CD4-positive, alpha-beta memory T cell (primary cell): ENCODE measurements at regions not wholly inside any gene's neighbourhood (a gene's known extent, or its start where the extent isn't known, plus 50 kb on each side); places are given as distances from the start of the nearest gene placed in this dataset.

Source experiments
- CTCF ChIA-PET: fragments of 350-600 bp; sonication (Branson Sonifier 250); formaldehyde crosslinking; loops from one replicate; lab custom pipeline; 2021; ENCODE audit warnings: inconsistent platforms; ENCODE audit not compliant: partially characterized antibody; lab: Charles Lee
- POLR2A ChIA-PET: fragments of 350-600 bp; sonication (Branson Sonifier 250); formaldehyde crosslinking; loops from one replicate; lab custom pipeline; 2021; ENCODE audit not compliant: partially characterized antibody; lab: Charles Lee
- DNase-seq, 5 donors: peaks; one replicate each; pipeline versions ENCODE4 v3.0.0 to v3.0.0-alpha.2; 2020 to 2022; ENCODE audit warnings: mixed read lengths in 1 of 5
- H3K27ac ChIP-seq: one replicate; pipeline ENCODE4 v1.7.0; 2013; ENCODE audit warnings: low read depth, low read length
- H3K27me3 ChIP-seq: 2 replicates; pipeline ENCODE4 v1.7.0; 2013; ENCODE audit warnings: mild to moderate bottlenecking, low read length, moderate library complexity; ENCODE audit not compliant: insufficient read depth
- H3K36me3 ChIP-seq: 2 replicates; pipeline ENCODE4 v1.7.0; 2013; ENCODE audit warnings: mild to moderate bottlenecking, low read length, moderate library complexity; ENCODE audit not compliant: insufficient read depth
- H3K4me1 ChIP-seq: 2 replicates; pipeline ENCODE4 v1.7.0; 2013; ENCODE audit warnings: mild to moderate bottlenecking, low read length, moderate library complexity; ENCODE audit not compliant: insufficient read depth
- H3K4me3 ChIP-seq, 2 donors: one replicate each; pipeline ENCODE4 v1.7.0; 2013; ENCODE audit warnings: low read length in 2 of 2, mild to moderate bottlenecking in 1 of 2
- H3K9me3 ChIP-seq, 2 donors: one replicate each; pipeline ENCODE4 v1.7.0; 2013; ENCODE audit warnings: low read length in 2 of 2, control low read depth in 1 of 2; ENCODE audit not compliant: control insufficient read depth in 1 of 2
- H3K27ac Mint-ChIP-seq, 7 donors: one replicate each; pipeline ENCODE4 v1.8.0; 2020 to 2021; ENCODE audit warnings: mixed read lengths in 7 of 7, mild to moderate bottlenecking in 6 of 7, inconsistent platforms in 3 of 7, moderate library complexity in 3 of 7
- H3K27me3 Mint-ChIP-seq, 2 donors: one replicate each; pipeline ENCODE4 v1.8.0; 2020 to 2021; ENCODE audit warnings: mixed read lengths in 2 of 2
- H3K36me3 Mint-ChIP-seq, 2 donors: one replicate each; pipeline ENCODE4 v1.8.0; 2020 to 2021; ENCODE audit warnings: mixed read lengths in 2 of 2, inconsistent platforms in 1 of 2, mild to moderate bottlenecking in 1 of 2
- H3K4me1 Mint-ChIP-seq, 4 donors: one replicate each; pipeline ENCODE4 v1.8.0; 2020 to 2021; ENCODE audit warnings: mixed read lengths in 4 of 4, mild to moderate bottlenecking in 1 of 4
- H3K4me3 Mint-ChIP-seq, 8 donors: one replicate each; pipeline ENCODE4 v1.8.0; 2020 to 2021; ENCODE audit warnings: mixed read lengths in 8 of 8, mild to moderate bottlenecking in 7 of 8, moderate library complexity in 6 of 8, inconsistent platforms in 3 of 8
- H3K9me3 Mint-ChIP-seq, 8 donors: one replicate each; pipeline ENCODE4 v1.8.0; 2020 to 2021; ENCODE audit warnings: mixed read lengths in 8 of 8, mild to moderate bottlenecking in 5 of 8, inconsistent platforms in 3 of 8, moderate library complexity in 1 of 8
- intact Hi-C: fragments of 100-400 bp; cut with micrococcal nuclease; formaldehyde crosslinking; loops from one replicate; pipeline ENCODE4 v1.15.1; 2023

- H3K36me3 Mint-ChIP-seq = no peaks in the 10 kb centered on the region
- peaks cover 5 to 13% (median 7%) of the 10 kb centered on the region in 4 donors for H3K4me1 Mint-ChIP-seq
- no peak overlapping the region for H3K27ac Mint-ChIP-seq
- POLR2A ChIA-PET = no interaction called here
- Histone ChIP-seq H3K27ac (no peak overlapping the region), H3K27me3 (no peaks in the 10 kb centered on the region), H3K4me3 (no peak overlapping the region), H3K36me3 (no peaks in the 10 kb centered on the region), H3K4me1 (peaks cover 9% of the 10 kb centered on the region), H3K9me3 (no peaks in the 10 kb centered on the region)
- intact Hi-C loops = no loop called here
- CTCF ChIA-PET = no interaction called here
- no peak for DNase-seq
- H3K4me3 Mint-ChIP-seq = no peak overlapping the region
- no peaks in the 10 kb centered on the region for H3K9me3 Mint-ChIP-seq
- H3K27me3 Mint-ChIP-seq = no peaks in the 10 kb centered on the region
Observed at GRCh38 chr10:88033793-88034192, 170.4 kb downstream of the PTEN start.

GRCh38 chr10:88036126-88036525 lies 172.7 kb downstream of the PTEN start:
- Mint-ChIP-seq H3K4me3 (no peak overlapping the region), H3K27me3 (no peaks in the 10 kb centered on the region), H3K9me3 (no peaks in the 10 kb centered on the region), H3K4me1 (peaks cover 4 to 9% (median 6%) of the 10 kb centered on the region in 4 donors), H3K36me3 (no peaks in the 10 kb centered on the region), H3K27ac (no peak overlapping the region)
- no peak overlapping the region for H3K27ac ChIP-seq
- no peak for DNase-seq
- intact Hi-C loops = no loop called here
- H3K9me3 ChIP-seq = no peaks in the 10 kb centered on the region
- H3K36me3 ChIP-seq = no peaks in the 10 kb centered on the region
- CTCF ChIA-PET = no interaction called here
- no peak overlapping the region for H3K4me3 ChIP-seq
- H3K4me1 ChIP-seq = peaks cover 5% of the 10 kb centered on the region
- H3K27me3 ChIP-seq = no peaks in the 10 kb centered on the region
- POLR2A ChIA-PET = interaction anchor here (1.1 kb wide), 1 partner anchor 172 kb away, joined by 3 read pairs; no protein-coding TSS in a partner anchor

GRCh38 chr10:88037623-88038022 lies 174.2 kb downstream of the PTEN start:
- DNase-seq = no peak
- no peak overlapping the region for H3K4me3 ChIP-seq
- CTCF ChIA-PET = no interaction called here
- Mint-ChIP-seq H3K27me3 (no peaks in the 10 kb centered on the region), H3K27ac (peak overlapping the region in 2 of 7 donors; percentile 0 to 3), H3K36me3 (no peaks in the 10 kb centered on the region), H3K4me3 (peak overlapping the region in 2 of 8 donors; percentile 27 to 31), H3K9me3 (no peaks in the 10 kb centered on the region), H3K4me1 (peaks cover 4 to 9% (median 6%) of the 10 kb centered on the region in 4 donors)
- no peak overlapping the region for H3K27ac ChIP-seq
- no peaks in the 10 kb centered on the region for H3K27me3 ChIP-seq
- no peaks in the 10 kb centered on the region for H3K9me3 ChIP-seq
- POLR2A ChIA-PET = no interaction called here
- intact Hi-C loops = no loop called here
- peaks cover 5% of the 10 kb centered on the region for H3K4me1 ChIP-seq
- H3K36me3 ChIP-seq = no peaks in the 10 kb centered on the region

GRCh38 chr10:88038268-88038667 lies 174.8 kb downstream of the PTEN start:
- CTCF ChIA-PET = no interaction called here
- H3K4me1 Mint-ChIP-seq = peaks cover 4 to 9% (median 7%) of the 10 kb centered on the region in 4 donors
- H3K36me3 Mint-ChIP-seq = no peaks in the 10 kb centered on the region
- no peak for DNase-seq
- H3K36me3 ChIP-seq = no peaks in the 10 kb centered on the region
- intact Hi-C loops = no loop called here
- no peaks in the 10 kb centered on the region for H3K9me3 Mint-ChIP-seq
- peaks cover 5% of the 10 kb centered on the region for H3K4me1 ChIP-seq
- H3K4me3 Mint-ChIP-seq = no peak overlapping the region
- H3K27me3 Mint-ChIP-seq = no peaks in the 10 kb centered on the region
- H3K27ac Mint-ChIP-seq = no peak overlapping the region
- no peaks in the 10 kb centered on the region for H3K27me3 ChIP-seq
- H3K27ac ChIP-seq = no peak overlapping the region
- POLR2A ChIA-PET = no interaction called here
- H3K4me3 ChIP-seq = no peak overlapping the region
- no peaks in the 10 kb centered on the region for H3K9me3 ChIP-seq

- H3K36me3 Mint-ChIP-seq = no peaks in the 10 kb centered on the region
- H3K4me3 Mint-ChIP-seq = no peak overlapping the region
- Histone ChIP-seq H3K9me3 (no peaks in the 10 kb centered on the region), H3K27ac (no peak overlapping the region), H3K27me3 (no peaks in the 10 kb centered on the region), H3K36me3 (no peaks in the 10 kb centered on the region), H3K4me3 (no peak overlapping the region), H3K4me1 (peaks cover 5% of the 10 kb centered on the region)
- no peaks in the 10 kb centered on the region for H3K9me3 Mint-ChIP-seq
- ChIA-PET POLR2A (no interaction called here), CTCF (no interaction called here)
- intact Hi-C loops = no loop called here
- no peaks in the 10 kb centered on the region for H3K27me3 Mint-ChIP-seq
- DNase-seq = no peak
- peaks cover 4 to 9% (median 7%) of the 10 kb centered on the region in 4 donors for H3K4me1 Mint-ChIP-seq
- no peak overlapping the region for H3K27ac Mint-ChIP-seq
Observed at GRCh38 chr10:88039496-88040200, 176.2 kb downstream of the PTEN start.

- POLR2A ChIA-PET = no interaction called here
- Mint-ChIP-seq H3K4me3 (no peak overlapping the region), H3K9me3 (peaks cover 0 to 2% (median 0%) of the 10 kb centered on the region in 8 donors), H3K27ac (no peak overlapping the region), H3K27me3 (no peaks in the 10 kb centered on the region), H3K4me1 (peaks cover 4 to 11% (median 10%) of the 10 kb centered on the region in 4 donors), H3K36me3 (no peaks in the 10 kb centered on the region)
- CTCF ChIA-PET = no interaction called here
- Histone ChIP-seq H3K9me3 (no peaks in the 10 kb centered on the region), H3K27ac (no peak overlapping the region), H3K4me3 (no peak overlapping the region), H3K4me1 (peaks cover 10% of the 10 kb centered on the region), H3K36me3 (no peaks in the 10 kb centered on the region), H3K27me3 (no peaks in the 10 kb centered on the region)
- intact Hi-C loops = no loop called here
- no peak for DNase-seq
Observed at GRCh38 chr10:88041243-88042159, 178.1 kb downstream of the PTEN start.
